ENCODE measurements at regions not wholly inside any gene's neighbourhood (a gene's known extent, or its start where the extent isn't known, plus 50 kb on each side); places are given as distances from the start of the nearest gene placed in this dataset.

DNA sequence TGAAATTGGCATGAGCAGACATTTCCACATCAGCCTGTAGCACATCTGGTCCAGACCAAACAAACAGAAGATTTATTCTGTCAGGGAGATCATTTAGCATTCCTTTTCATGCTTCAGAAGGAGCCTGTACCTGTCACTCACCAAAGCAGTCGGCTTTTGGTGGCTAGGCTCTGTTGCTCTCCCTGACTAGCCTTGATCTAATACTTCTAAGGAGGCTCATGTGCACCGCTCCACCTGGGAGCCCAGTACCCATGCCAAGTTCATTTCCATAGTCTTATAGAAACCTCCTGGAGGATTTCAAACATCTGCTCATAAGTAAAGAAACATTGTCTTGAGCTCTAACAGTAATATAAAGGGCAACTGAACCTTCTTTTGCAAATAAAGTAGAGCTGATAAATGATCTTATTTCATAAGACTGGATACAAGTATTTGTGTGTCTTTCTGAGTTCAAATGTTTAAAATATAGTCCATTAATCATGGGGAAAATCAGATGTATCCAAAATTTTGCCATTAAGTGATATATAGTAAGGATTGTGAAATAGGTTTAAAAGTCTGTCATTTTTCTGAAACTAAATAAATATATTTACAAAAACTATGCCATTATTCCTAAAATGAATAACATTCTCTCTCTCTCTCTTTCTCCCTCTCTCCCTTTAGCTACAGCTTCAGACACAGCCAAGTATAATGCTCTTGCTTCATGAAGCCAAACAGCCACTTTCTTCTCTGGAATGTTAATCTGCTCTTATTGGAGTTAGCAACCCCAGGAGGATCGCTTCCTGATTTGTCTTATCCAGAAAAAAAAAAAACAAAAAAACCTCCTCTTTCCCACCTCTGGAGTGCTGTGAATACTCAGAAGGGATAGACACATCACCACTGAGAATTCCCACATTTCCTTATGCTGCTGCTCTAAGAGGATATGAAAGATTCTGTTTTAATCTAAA is 192.7 kb upstream of the TFAP2D start:
- DNase-seq (ENCODE audit: low read depth, low spot score), result no peak
- Histone ChIP-seq H3K27ac (ENCODE audit: low read length) (no peak overlapping the region), H3K27me3 (ENCODE audit: control insufficient read depth, insufficient read depth, low read length) (no peaks in the 10 kb centered on the region), H3K36me3 (ENCODE audit: control insufficient read depth, insufficient read depth, low read length) (no peaks in the 10 kb centered on the region), H3K4me3 (ENCODE audit: low read depth in 2 of 2, low read length in 2 of 2) (no peak overlapping the region), H3K4me1 (ENCODE audit: control insufficient read depth, insufficient read depth, low read length) (no peaks in the 10 kb centered on the region), H3K9me3 (ENCODE audit: control insufficient read depth, insufficient read depth, low read depth, low read length) (no peaks in the 10 kb centered on the region)
- TF ChIP-seq, protein P1, sequence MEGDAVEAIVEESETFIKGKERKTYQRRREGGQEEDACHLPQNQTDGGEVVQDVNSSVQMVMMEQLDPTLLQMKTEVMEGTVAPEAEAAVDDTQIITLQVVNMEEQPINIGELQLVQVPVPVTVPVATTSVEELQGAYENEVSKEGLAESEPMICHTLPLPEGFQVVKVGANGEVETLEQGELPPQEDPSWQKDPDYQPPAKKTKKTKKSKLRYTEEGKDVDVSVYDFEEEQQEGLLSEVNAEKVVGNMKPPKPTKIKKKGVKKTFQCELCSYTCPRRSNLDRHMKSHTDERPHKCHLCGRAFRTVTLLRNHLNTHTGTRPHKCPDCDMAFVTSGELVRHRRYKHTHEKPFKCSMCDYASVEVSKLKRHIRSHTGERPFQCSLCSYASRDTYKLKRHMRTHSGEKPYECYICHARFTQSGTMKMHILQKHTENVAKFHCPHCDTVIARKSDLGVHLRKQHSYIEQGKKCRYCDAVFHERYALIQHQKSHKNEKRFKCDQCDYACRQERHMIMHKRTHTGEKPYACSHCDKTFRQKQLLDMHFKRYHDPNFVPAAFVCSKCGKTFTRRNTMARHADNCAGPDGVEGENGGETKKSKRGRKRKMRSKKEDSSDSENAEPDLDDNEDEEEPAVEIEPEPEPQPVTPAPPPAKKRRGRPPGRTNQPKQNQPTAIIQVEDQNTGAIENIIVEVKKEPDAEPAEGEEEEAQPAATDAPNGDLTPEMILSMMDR (IDR thresholded peaks at IDR 0.05), result no peak
- TF ChIP-seq POLR2AphosphoS5 (IDR thresholded peaks at IDR 0.05; ENCODE audit: low read depth, low read length) (no peak), TCF7L2 (IDR thresholded peaks at IDR 0.05; ENCODE audit: low read depth, low read length) (no peak), SIN3A (IDR thresholded peaks at IDR 0.05; ENCODE audit: borderline replicate concordance, insufficient read depth, low read depth, low read length) (no peak)
- TF ChIP-seq, protein P2, sequence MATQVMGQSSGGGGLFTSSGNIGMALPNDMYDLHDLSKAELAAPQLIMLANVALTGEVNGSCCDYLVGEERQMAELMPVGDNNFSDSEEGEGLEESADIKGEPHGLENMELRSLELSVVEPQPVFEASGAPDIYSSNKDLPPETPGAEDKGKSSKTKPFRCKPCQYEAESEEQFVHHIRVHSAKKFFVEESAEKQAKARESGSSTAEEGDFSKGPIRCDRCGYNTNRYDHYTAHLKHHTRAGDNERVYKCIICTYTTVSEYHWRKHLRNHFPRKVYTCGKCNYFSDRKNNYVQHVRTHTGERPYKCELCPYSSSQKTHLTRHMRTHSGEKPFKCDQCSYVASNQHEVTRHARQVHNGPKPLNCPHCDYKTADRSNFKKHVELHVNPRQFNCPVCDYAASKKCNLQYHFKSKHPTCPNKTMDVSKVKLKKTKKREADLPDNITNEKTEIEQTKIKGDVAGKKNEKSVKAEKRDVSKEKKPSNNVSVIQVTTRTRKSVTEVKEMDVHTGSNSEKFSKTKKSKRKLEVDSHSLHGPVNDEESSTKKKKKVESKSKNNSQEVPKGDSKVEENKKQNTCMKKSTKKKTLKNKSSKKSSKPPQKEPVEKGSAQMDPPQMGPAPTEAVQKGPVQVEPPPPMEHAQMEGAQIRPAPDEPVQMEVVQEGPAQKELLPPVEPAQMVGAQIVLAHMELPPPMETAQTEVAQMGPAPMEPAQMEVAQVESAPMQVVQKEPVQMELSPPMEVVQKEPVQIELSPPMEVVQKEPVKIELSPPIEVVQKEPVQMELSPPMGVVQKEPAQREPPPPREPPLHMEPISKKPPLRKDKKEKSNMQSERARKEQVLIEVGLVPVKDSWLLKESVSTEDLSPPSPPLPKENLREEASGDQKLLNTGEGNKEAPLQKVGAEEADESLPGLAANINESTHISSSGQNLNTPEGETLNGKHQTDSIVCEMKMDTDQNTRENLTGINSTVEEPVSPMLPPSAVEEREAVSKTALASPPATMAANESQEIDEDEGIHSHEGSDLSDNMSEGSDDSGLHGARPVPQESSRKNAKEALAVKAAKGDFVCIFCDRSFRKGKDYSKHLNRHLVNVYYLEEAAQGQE (IDR thresholded peaks at IDR 0.05; ENCODE audit: insufficient read depth in 1 of 2, low read depth in 2 of 2, low read length in 1 of 2), result no peak
- intact Hi-C loops (cut with micrococcal nuclease; ENCODE audit: unreplicated experiment) (no loop called here), in situ Hi-C loops (cut with HindIII; ENCODE audit: low pct_unique_long_range_greater_than_20kb, low sequenced_read_pairs) (no loop called here)
- ChIA-PET CTCF (no interaction called here), POLR2A (no interaction called here)
- BruUV-seq (replicated peaks), result no TSS peak
- ATAC-seq, result no peak

DNA sequence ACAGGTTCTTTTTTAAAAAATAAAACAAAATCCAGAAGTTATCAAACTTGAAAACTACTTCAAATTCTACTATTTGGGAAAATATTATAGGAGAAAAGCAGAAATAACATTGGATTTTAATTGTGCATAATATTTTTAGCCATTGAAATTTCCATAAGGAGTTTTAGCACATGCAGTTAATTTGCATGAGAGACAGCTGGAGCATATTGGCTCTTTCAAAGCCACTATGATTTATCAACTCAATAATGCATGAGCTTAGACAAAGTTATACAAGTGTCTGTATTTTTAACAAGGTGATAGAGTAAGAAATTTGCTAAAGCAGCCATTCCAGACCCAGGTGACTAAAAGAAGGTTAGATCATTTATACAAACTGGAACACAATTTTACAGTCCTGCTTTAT is 189.0 kb upstream of the TFAP2D start:
- Histone ChIP-seq H3K27me3 (ENCODE audit: control insufficient read depth, insufficient read depth, low read length) (no peaks in the 10 kb centered on the region), H3K9me3 (ENCODE audit: control insufficient read depth, insufficient read depth, low read depth, low read length) (no peaks in the 10 kb centered on the region), H3K27ac (ENCODE audit: low read length) (no peak overlapping the region), H3K36me3 (ENCODE audit: control insufficient read depth, insufficient read depth, low read length) (no peaks in the 10 kb centered on the region), H3K4me1 (ENCODE audit: control insufficient read depth, insufficient read depth, low read length) (no peaks in the 10 kb centered on the region), H3K4me3 (ENCODE audit: low read depth in 2 of 2, low read length in 2 of 2) (no peak overlapping the region)
- ChIA-PET POLR2A (no interaction called here), CTCF (interaction anchor here (0.5 kb wide), 1 partner anchor 444 kb away, joined by 13 read pairs; no protein-coding TSS in a partner anchor)
- no peak for TF ChIP-seq SIN3A (IDR thresholded peaks at IDR 0.05; ENCODE audit: borderline replicate concordance, insufficient read depth, low read depth, low read length)
- TF ChIP-seq POLR2AphosphoS5 (IDR thresholded peaks at IDR 0.05; ENCODE audit: low read depth, low read length), result no peak
- TF ChIP-seq TCF7L2 (IDR thresholded peaks at IDR 0.05; ENCODE audit: low read depth, low read length), result no peak
- TF ChIP-seq, protein P2 (IDR thresholded peaks at IDR 0.05; ENCODE audit: insufficient read depth in 1 of 2, low read depth in 2 of 2, low read length in 1 of 2), result no peak
- TF ChIP-seq, protein P1 (IDR thresholded peaks at IDR 0.05), result no peak
- intact Hi-C loops (cut with micrococcal nuclease; ENCODE audit: unreplicated experiment), result no loop called here
- in situ Hi-C loops (cut with HindIII; ENCODE audit: low pct_unique_long_range_greater_than_20kb, low sequenced_read_pairs), result no loop called here
- ATAC-seq (no peak), DNase-seq (ENCODE audit: low read depth, low spot score) (no peak)
- BruUV-seq (replicated peaks), result no TSS peak
